HG02885 (cell line): ENCODE measurements at regions not wholly inside any gene's neighbourhood (a gene's known extent, or its start where the extent isn't known, plus 50 kb on each side); places are given as distances from the start of the nearest gene placed in this dataset.
"Not testable (repeated sequence)": the region's sequence is repeated elsewhere in the genome, so short reads cannot be mapped to it uniquely, and the experiment has no call there.

ENCODE experiments used
- ATAC-seq: cut with Tn5 transposase; IDR thresholded peaks from one replicate; pipeline ENCODE4 v1.9.1; 2021; ENCODE audit warnings: mild to moderate bottlenecking; ENCODE audit not compliant: unreplicated experiment, poor library complexity

GRCh38 chr10:38209332-38209731, 115.2 kb downstream of the ZNF37A start:
- no peak for ATAC-seq

GRCh38 chr10:38209748-38210147, 115.6 kb downstream of the ZNF37A start:
- ATAC-seq: not testable (repeated sequence)

- ATAC-seq: no peak
Observed at GRCh38 chr10:38212460-38212859, 118.3 kb downstream of the ZNF37A start.

GRCh38 chr10:38226385-38226784, 132.2 kb downstream of the ZNF37A start:
- no peak for ATAC-seq

GRCh38 chr10:38228394-38228793, 134.3 kb downstream of the ZNF37A start:
- ATAC-seq: no peak

GRCh38 chr10:38238479-38238878, 144.3 kb downstream of the ZNF37A start:
- ATAC-seq: not testable (repeated sequence)

- not testable (repeated sequence) for ATAC-seq
Observed at GRCh38 chr10:38242061-38242649, 148.0 kb downstream of the ZNF37A start.

GRCh38 chr10:38248113-38248512, 154.0 kb downstream of the ZNF37A start:
- not testable (repeated sequence) for ATAC-seq

GRCh38 chr10:38252551-38252950, 158.4 kb downstream of the ZNF37A start:
- ATAC-seq: not testable (repeated sequence)

- not testable (repeated sequence) for ATAC-seq
Observed at GRCh38 chr10:38267555-38267954, 173.4 kb downstream of the ZNF37A start.

GRCh38 chr10:38271031-38271430, 176.9 kb downstream of the ZNF37A start:
- not testable (repeated sequence) for ATAC-seq

- ATAC-seq: not testable (repeated sequence)
Observed at GRCh38 chr10:38274879-38275278, 180.7 kb downstream of the ZNF37A start.

- not testable (repeated sequence) for ATAC-seq
Observed at GRCh38 chr10:38292560-38292959, 198.4 kb downstream of the ZNF37A start.

GRCh38 chr10:38310111-38310510, 216.0 kb downstream of the ZNF37A start:
- not testable (repeated sequence) for ATAC-seq

GRCh38 chr10:38315090-38315805, 221.1 kb downstream of the ZNF37A start:
- not testable (repeated sequence) for ATAC-seq

- not testable (repeated sequence) for ATAC-seq
Observed at GRCh38 chr10:38321393-38321792, 227.3 kb downstream of the ZNF37A start.

- ATAC-seq: not testable (repeated sequence)
Observed at GRCh38 chr10:38330306-38330705, 236.2 kb downstream of the ZNF37A start.

GRCh38 chr10:38331106-38331505, 237.0 kb downstream of the ZNF37A start:
- not testable (repeated sequence) for ATAC-seq

GRCh38 chr10:38333699-38334098, 239.6 kb downstream of the ZNF37A start:
- ATAC-seq: not testable (repeated sequence)

GRCh38 chr10:38350645-38351044, 256.5 kb downstream of the ZNF37A start:
- ATAC-seq: not testable (repeated sequence)

- not testable (repeated sequence) for ATAC-seq
Observed at GRCh38 chr10:38354410-38354809, 260.3 kb downstream of the ZNF37A start.
